GM12872 (cell line): ENCODE measurements at regions not wholly inside any gene's neighbourhood (a gene's known extent, or its start where the extent isn't known, plus 50 kb on each side); places are given as distances from the start of the nearest gene placed in this dataset.
A peak's percentile ranks its signal among the peaks of the same experiment; 100 is the strongest.

ENCODE experiments used
- TF ChIP-seq, protein P1 (sequence below): IDR thresholded peaks from 3 replicates; pipeline ENCODE4 v1.5.1; 2011; ENCODE audit warnings: low read depth, mild to moderate bottlenecking, low read length, moderate library complexity; ENCODE audit not compliant: insufficient read depth

- TF ChIP-seq, protein P1, sequence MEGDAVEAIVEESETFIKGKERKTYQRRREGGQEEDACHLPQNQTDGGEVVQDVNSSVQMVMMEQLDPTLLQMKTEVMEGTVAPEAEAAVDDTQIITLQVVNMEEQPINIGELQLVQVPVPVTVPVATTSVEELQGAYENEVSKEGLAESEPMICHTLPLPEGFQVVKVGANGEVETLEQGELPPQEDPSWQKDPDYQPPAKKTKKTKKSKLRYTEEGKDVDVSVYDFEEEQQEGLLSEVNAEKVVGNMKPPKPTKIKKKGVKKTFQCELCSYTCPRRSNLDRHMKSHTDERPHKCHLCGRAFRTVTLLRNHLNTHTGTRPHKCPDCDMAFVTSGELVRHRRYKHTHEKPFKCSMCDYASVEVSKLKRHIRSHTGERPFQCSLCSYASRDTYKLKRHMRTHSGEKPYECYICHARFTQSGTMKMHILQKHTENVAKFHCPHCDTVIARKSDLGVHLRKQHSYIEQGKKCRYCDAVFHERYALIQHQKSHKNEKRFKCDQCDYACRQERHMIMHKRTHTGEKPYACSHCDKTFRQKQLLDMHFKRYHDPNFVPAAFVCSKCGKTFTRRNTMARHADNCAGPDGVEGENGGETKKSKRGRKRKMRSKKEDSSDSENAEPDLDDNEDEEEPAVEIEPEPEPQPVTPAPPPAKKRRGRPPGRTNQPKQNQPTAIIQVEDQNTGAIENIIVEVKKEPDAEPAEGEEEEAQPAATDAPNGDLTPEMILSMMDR = no peak
Measured at GRCh38 chr4:124953061-124953460, 240.5 kb upstream of the ANKRD50 start.

GRCh38 chr4:124952601-124953000, 240.1 kb upstream of the ANKRD50 start:
- TF ChIP-seq, protein P1 = no peak

GRCh38 chr4:124948976-124949597, 236.6 kb upstream of the ANKRD50 start:
- TF ChIP-seq, protein P1 = no peak

- TF ChIP-seq, protein P1 = no peak
Measured at GRCh38 chr4:124947622-124948265, 235.2 kb upstream of the ANKRD50 start.

DNA sequence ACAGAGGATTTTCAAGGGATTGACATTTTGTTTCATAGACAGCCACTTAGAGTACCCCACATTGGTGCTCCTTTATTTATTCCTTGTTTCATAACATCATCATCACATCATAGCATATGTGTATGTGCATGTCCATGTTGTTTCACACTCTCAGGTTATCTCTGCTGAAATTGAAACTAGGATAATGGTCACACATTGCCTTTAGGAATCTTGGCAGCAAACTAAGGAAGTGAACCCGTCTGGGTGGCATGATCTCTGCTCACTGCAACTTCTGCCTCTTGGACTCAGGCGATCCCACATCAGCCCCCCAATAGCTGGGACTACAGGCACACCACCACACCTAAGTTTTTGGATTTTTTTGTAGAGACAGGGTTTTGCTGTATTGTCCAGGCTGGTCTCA, 234.2 kb upstream of the ANKRD50 start:
- TF ChIP-seq, protein P1 = no peak

DNA sequence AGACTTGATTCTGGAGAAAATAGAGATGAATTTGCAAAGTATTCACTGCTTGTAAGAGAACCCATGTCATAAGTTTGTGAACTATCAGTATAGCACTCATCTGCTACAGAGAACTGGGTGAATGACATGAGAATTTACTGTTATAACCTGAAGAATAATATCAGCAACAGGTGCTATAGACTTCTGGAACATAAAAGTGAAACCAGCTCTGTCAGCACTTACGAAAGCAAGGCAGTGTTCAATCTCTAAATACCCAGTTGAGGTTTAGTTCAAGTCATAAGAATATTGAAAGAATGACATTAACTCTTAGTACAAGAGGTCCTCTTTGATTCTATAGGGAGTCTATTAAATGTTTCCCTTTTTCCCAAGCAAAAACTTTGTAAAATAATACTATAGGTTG, 232.9 kb upstream of the ANKRD50 start:
- TF ChIP-seq, protein P1 = no peak

GRCh38 chr4:124943938-124944337, 231.4 kb upstream of the ANKRD50 start:
- TF ChIP-seq, protein P1 = peak; percentile 39; the same call in 1 of the 3 replicates
